Kidney tubule cell (primary cell): ENCODE measurements at regions not wholly inside any gene's neighbourhood (a gene's known extent, or its start where the extent isn't known, plus 50 kb on each side); places are given as distances from the start of the nearest gene placed in this dataset.
A peak's percentile ranks its signal among the peaks of the same experiment; 100 is the strongest.

Experiments used
- DNase-seq: peaks from one replicate; pipeline ENCODE4 v3.0.0-alpha.2; 2018; ENCODE audit warnings: low spot score

DNA sequence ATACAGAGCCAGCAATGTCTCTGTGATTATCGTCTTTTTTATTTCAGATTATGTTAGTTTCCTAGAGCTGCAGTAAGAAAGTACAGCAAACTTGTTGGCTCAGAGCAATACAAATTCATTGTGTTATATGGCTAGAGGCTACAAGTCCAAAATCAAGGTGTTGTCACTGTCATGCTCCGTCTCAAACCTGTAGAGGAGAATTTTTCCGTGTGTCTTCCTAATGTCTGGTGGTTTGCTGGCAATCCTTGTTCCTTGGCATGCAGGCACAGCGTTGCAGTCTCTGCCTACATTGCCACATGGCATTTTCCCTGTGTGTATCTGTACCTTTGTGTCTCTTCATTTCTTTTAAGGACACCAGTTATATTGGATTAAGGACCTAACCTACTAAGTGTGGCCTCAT is 244.4 kb downstream of the LRRIQ3 start:
- DNase-seq: no peak

DNA sequence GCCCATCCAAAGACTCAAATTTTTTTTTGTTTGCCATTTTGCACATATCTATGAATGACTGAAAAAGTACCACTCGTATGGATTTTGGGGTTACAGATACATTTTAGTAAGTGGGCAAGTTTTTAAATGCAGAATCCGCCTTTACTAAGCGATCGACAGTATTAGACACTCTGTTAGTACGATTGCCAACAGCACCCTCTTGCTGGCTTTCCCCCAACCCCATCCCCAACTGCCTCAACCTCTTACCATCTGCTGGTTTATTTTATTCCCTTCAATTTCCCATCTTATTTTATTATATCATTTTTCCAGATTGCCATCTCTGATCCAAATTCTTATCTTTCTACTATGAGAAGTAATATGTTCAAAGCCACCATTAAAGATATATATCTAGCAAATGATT is 244.8 kb downstream of the LRRIQ3 start:
- DNase-seq: no peak

DNA sequence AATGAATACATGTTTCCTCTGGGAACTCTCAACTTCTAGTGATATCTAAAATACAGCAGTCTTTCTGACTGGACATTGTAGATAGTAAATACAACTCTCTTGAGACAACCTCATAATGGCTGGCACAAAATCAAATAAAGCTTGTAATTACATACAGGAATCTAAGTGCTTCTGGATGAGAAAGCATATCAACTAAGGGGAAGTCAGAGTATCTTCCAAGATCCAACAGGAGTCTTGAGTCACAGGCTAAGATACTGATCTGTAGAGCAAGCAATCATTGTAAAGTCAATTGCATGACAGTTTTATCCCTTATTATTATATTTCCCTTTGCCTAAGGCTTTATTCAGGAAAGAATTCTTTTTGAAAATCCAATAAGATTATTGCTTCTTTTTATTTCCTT is 249.9 kb downstream of the LRRIQ3 start:
- DNase-seq: peak; percentile 2

DNA sequence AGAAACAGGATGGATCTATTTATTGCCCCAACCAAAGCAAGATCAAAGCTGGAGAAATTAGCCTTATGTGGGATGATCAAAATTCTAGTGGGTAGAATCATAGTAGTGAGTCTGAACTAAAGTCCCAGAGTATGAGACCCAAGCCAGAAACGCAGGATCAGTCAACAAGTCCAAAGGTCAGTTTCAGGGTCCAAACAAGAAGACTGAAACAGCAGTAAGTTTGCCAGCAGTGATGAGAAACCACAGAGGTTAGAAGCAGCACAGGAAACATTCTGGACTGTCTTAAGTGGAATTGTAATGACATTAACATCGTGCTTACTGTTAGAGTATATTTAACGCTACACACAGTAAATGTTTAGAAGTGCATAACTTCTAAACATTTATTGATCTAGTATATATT is 251.0 kb downstream of the LRRIQ3 start:
- peak; percentile 37 for DNase-seq

DNA sequence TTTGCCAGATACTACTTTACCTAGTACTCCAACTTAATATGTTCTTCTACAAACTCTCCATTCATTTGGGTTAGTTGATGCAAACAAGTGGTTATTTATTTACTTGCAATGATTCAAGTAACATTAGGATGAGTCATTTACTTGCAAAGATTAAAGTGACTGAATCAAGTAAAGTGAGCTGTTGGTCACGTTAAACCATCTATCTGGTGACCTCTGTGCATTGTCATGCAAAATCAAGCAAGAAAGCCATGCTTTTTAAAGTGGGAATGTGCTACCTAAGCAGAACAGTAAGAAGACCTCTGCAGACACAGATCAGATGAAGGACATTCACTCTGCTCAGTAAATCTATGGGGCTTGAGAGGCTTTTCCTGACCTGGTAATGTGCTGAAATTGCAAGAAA is 254.7 kb downstream of the LRRIQ3 start:
- peak; percentile 79 for DNase-seq

DNA sequence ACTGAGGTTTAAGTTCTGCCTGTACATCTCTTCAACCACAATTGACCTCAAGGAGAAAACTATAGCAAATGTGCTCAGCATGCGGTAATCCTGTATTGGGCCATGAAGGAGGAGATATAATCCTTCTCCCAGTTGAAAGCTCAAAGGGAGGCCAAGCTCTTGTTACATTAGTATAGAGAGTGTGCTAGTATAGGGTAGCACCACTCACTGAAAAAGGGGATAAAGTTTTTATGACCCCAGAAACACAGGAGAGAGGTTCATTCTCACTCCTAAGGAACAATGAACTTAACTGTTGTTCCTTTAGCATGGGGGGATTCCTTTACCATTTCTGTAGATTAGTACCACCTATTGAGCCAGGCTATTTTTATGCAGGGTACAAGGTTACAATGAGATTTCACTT is 267.7 kb downstream of the LRRIQ3 start:
- no peak for DNase-seq

DNA sequence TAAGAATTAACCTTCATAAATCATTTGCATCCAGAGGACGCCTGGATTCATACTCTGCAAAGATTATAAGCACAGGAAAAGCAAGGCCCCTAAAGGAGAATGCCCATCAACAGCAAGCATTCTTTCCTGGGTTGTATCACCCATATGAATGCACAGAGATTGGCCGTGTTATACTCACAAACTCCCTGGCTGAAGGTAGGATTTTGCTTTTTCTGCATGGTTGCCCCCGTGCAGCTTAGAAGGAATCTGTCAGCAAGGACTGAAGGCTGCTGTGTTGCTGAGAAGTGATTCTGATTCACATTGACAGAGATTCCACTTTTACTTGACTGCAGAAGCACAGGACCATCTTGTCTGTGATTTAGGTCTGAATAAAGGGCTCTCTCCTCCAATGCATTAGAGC is 283.0 kb downstream of the LRRIQ3 start:
- peak; percentile 73 for DNase-seq

DNA sequence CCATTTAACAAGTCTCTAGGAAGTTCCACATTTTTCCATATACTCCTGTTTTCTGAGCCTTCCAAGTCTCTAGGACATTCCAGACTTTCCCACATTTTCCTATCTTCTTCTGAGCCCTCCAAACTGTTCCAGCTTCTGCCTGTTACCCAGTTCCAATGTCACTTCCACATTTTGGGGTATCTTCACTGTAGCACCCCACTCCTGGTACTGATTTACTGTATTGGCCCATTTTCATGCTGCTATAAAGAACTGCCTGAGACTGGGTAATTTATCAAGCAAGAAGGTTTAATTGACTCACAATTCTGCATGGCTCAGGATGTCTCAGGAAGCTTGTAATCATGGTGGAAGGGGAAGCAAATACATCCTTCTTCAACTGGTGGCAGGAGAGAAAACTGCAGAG is 285.0 kb downstream of the LRRIQ3 start:
- no peak for DNase-seq

DNA sequence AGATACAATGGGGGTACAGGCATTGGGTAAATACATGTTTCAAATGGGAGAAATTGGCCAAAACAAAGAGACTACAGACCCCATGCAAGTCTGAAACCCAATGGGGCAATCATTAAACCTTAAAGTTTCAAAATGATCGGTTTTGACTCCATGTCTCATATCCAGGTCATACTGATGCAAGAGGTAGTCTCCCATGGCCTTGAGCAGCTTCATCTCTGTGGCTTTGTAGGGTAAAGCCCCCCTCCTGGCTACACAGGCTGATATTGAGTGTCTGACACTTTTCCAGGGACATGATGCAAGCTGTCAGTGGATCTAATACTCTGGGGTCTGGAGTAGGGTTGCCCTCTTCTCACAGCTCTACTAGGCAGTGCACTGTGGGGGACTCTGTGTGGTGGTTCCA is 286.1 kb downstream of the LRRIQ3 start:
- DNase-seq: no peak

DNA sequence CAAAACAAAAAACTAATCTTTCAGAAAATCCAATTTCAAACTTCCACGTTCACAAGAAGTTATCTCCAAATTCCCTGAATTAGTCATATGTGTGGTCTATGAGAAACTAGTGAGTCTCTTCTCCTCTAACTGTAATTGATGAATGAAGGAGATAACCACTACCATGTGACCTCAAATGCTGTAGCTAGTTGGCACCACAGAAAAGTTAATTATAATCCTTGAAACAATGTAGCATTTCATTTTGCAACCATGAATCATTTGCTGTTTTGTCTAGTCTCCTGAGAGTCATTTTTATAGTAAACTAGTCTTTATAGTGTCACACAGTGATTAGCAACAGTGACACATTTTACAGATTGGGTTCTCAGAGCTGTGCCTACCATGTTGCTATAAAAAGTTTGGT is 287.5 kb downstream of the LRRIQ3 start:
- peak; percentile 94 for DNase-seq

DNA sequence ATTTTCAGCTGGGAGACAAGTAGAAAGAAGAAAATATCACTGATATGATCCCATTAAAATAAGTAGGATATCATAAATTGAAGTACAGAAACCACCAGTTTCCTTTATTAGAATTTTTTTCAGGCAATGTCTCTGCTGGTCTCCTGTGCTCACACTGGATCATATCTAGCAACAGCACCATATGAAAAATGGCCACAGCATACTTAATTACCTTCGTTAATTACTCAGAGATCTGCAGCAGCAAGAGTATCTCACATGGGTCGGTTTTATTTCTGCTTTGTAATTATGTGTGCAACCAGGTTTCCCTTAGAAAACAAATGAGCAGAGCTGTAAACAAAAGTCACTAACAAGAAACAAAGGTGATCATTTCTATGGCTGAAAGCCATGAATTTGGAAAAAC is 287.9 kb downstream of the LRRIQ3 start:
- DNase-seq: no peak

DNA sequence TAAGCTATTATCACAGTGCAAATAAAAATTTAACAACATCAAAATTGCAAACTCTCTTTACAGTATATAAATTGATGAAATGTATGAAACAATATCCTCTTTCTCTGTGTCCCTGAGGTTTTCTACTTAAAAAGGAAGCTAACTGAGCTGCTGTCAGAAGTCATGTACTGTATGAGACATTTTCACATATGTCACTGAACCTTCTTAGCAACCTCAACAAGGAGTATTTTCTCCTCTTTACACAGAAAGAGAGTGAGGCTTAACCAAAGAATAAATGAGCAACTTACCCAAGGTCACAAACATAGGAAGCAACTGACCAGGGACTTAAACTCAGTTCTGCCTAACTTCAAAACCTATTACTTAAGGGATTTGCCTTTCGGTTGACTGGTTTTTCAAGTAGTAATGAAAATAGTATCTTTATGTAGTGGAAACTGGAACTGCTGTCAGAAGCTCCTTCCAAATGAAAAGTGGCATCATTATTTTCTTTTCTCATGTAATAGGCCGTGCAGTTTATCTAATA is 288.9 kb downstream of the LRRIQ3 start:
- DNase-seq: peak; percentile 32

DNA sequence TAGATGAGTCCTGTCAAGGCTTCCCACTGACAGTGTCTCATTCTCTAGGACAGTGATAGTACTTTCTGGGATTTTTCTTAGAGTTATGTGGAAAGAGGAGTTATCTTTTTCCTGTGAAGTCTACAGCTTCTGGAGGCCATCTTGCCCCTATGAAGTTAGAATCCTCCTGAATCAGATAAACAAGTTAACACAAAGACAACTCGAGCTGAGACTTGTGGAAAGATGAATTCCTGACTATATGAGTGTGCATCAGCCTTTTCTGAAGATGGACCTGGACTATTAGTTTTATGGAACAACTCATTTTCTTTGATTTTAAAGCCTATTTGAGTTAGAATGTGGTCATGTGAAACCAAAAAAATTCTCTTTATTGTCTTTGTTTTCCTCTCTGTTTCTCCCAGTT is 290.9 kb downstream of the LRRIQ3 start:
- no peak for DNase-seq

DNA sequence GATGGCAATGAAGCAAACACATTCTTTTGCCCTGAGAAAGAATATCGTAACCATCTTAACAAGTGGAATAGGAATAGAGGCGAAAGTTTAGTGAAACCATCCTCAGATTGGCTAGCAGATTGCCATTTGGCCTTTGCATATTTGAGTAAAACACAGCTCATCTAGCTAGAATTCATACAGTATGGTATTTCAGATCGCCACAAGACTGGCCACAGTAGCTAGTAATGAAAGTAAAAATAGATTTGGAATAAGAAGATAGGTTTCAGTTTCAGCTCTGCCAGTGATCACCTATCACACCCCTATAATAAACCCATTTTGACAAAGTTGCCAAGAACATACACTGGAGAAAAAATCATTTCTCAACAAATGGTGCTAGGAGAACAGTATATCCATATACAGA is 294.9 kb downstream of the LRRIQ3 start:
- DNase-seq: no peak

DNA sequence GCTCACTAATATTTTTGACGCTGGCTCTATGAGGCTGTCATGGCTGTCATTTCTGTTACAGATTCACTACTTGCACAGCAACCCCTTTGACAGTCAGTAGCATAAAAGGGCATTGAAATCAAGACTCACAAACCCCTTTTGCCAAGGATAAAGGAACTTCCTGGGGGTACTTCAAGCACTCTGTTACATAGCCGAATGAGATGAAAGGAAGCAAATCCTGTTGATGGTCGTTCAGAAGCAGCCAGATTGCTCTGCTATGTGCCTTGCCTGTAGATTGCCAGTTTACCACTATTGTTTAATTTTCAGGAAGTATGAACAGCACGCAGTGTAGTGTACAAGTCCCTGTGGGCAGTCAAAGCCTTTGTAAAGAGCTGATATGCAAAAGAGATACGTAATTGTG is 296.2 kb downstream of the LRRIQ3 start:
- no peak for DNase-seq

DNA sequence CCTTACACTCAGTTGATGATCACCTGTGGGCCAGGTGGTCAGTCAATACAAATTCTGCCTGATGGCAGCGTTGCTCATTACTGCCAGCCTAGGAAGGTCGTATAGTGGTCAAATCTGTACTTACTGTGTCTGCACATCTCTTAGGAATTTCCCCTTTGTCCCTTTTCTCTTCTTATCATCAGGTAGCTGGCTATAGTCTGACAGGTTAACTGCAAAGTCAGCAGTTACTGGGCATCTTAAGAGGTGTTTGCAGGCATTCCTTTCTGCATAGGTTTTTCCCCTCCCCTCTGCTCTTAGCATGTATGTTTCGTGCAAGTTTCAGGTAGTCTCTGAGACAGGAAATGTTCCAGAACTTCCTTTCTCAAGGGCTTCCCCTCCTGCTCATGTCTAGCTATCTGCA is 298.7 kb downstream of the LRRIQ3 start:
- DNase-seq: peak; percentile 14

DNA sequence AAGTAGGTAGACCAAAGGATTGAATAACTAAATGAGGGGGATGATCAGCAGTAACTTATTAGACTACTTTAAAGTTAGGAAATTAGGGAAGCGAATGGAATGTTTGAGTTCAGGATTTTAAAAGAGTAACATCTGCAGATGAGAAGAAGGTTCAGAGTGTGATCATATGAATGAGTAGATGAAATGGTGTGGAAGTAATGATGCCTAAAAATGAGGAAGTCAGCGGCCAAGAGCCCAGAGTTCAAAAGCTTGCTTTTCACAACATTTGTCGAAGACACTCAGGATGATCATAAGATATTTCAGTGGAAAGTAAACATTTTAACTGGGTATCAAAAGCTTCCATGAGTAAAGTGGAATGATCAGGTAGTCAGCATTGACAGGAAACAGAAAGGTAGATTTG is 299.4 kb downstream of the LRRIQ3 start:
- no peak for DNase-seq

DNA sequence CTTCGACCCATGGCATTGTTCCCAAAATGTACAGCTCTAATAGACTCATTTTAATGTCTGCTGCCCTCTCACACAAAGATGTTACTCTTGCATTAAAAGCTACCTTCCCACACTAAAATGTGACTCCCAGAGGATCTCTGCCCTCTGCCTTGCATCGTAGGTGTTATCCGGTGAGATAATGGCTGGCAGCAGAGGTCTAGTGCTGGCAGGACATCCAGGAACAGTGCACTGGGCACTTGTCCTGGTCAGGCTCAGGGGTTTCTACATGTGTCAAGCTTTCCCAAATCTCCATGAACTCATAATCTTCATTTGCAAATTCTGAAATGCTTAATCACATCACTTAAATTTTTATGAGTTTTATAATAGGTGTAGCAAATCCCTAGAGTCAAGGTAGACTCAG is 310.6 kb downstream of the LRRIQ3 start:
- no peak for DNase-seq

DNA sequence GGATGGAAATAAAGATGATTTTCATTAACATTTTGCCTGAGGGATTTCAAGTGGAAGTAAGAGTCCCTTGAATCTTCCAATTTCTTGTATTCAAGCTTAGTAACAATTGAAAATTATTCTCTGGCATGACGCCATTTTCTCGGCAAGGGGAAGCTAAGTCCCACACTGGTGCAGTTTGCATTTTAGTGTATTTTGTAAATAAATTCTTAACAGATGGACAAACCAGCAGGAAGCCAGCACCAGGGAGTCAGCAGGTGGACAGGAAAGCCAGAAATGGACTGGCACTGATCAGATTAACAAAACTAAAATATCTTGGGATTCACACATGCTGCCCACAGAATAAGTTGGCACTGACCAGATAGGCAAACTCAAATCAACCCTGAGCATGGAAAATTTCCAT is 311.3 kb downstream of the LRRIQ3 start:
- DNase-seq: no peak

DNA sequence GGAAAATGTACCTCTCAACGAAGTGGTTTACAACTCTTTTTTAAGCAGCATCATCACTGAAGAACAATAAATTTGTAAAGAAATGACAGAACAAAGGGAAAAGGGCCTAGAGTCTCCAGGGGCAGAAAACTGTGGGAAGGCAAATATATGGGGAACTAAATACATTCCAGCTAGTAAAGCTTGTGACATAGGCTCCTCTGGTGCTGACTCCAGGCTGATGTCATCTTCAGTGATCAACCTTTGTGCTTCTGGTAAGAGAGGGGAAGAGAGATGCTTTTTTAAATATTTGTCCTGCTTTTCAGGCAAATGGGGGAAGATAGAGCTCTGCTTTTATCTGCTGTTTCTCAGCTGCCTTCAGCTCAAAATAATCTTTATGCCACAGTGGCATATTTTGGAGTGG is 323.2 kb downstream of the LRRIQ3 start:
- DNase-seq: no peak

DNA sequence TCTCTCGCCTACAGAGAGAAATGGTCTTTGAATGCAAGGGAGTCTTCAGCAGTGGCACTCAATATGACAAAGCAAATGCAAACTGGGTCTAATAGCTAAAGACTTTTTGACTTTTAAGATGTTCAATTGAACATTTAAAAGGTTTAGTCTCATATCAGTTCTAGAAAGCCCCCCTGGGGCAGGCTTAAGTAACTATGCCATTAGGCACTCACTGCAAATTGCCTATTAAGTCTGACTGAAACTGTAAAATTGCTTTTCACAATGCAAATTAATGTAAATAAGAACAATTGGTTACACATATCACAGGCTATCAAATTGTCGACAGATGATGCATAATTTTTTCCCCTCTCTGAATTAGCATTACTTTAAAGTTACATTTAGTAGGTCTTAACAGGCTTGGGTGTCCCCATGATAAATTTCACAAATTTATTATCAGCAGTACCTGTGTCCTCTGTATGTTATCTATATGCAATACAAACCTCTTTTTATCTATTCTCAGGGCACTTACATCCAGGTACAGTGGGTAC is 329.1 kb downstream of the LRRIQ3 start:
- no peak for DNase-seq

DNA sequence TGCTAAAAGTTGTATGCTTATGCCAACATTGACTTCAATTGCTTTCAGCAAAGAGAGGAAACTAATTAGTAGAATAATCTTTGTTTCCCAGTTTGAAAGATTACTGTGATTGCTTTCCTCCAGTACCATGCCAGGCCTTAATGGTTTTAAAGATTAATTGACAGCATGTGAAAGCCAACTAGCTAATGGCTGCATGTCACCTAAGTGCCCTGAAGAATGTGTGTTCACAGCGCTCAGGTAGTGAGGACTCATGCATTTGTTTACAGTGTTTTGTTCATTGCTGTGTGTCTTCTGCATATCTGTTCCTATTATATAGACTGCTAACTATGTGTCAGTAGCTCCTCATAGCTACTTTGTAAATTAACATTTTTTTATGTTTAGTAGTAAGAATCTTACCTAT is 335.6 kb downstream of the LRRIQ3 start:
- DNase-seq: no peak

DNA sequence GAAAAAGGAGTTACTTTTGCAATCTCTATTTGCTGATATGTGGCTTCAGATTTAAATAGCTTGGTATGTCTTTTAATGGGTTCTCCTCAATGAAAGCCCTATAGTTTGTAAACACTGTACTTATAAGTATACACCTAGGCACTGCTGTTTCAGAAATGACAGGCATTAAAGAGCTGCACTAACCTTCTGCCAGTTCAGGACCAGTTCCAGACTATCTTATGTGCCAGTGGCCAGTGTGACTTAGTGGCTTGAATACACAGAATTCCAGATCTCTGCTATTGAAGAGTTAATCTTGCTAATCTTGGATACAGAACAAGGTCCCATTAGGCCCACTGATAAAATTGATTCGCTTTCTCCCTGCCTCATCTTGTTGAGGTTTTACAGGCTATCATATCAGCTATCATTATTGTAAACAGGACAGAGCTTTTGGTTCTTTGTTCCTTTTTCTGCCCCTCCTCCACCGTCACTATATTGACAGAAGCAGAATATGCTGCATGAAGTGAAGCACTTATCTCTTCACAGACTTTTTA is 337.5 kb downstream of the LRRIQ3 start:
- no peak for DNase-seq

DNA sequence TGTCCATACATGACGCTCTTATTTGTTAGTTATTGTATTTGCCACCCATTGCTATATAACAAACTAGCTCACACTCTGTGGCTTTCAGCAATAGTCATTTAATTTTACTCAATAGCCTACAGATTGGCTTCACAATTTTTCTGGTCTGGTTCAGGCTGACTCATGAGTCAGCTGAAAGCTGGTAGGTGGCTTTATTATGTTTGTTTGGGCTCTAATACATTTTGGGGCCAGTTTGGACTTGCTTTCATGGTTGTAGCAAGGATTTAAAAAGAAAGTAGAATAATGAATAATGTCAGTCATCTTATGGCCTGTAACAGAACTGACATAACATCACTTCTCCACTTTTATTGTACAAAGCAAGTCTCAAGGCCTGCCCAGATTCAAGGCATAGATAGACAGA is 338.7 kb downstream of the LRRIQ3 start:
- no peak for DNase-seq

DNA sequence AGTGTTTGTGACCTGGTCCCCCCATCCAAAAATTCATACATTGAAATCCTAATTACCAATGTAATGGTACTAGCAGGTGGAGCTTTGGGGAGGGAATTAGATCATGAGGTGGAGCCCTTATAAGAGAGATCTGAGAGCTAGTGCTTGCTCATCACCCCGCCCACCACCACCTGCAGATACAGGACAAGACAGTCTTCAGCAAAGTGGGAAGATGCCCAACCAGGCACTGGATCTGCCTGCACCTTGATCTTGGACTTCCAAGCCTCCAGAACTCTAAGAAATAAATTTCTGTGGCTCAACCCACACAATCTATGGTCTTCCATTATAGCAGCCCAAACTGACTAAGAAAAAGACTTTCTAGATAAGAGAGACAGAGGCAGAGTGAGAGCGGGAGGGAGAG is 343.4 kb downstream of the LRRIQ3 start:
- no peak for DNase-seq
